OCI-LY7 (cell line): ENCODE measurements at regions not wholly inside any gene's neighbourhood (a gene's known extent, or its start where the extent isn't known, plus 50 kb on each side); places are given as distances from the start of the nearest gene placed in this dataset.

Experiments used
- BruUV-seq: library from RNA; stranded (reverse); fragments of 400-500 nt; replicated peaks from 2 replicates; lab custom pipeline; 2021; lab: Mats Ljungman, UMichigan
- CTCF ChIA-PET: fragments of 300-600 bp; sonication (Branson Sonifier 250); formaldehyde crosslinking; loops from one replicate; lab custom pipeline; 2022; ENCODE audit warnings: antibody characterized with exemption; ENCODE audit not compliant: unreplicated experiment; lab: Charles Lee
- POLR2A ChIA-PET: fragments of 300-600 bp; sonication (Branson Sonifier 250); formaldehyde crosslinking; loops from one replicate; lab custom pipeline; 2022; ENCODE audit warnings: antibody characterized with exemption; lab: Charles Lee
- DNase-seq: peaks from one replicate; pipeline ENCODE4 v3.0.0-alpha.2; 2015; ENCODE audit warnings: low spot score
- H2AFZ ChIP-seq: fragments of 200-600 bp; sonication (generic), shearing (Covaris generic); 2 replicates; pipeline ENCODE4 v1.6.1; 2014; ENCODE audit warnings: mild to moderate bottlenecking, antibody characterized with exemption, low read length, moderate library complexity
- H3K27ac ChIP-seq: fragments of 200-600 bp; sonication (generic); 2 replicates; pipeline ENCODE4 v1.5.1; 2014; ENCODE audit warnings: mixed run types, low read depth, mild to moderate bottlenecking, moderate library complexity, low read length, inconsistent platforms; ENCODE audit not compliant: poor library complexity, severe bottlenecking
- H3K36me3 ChIP-seq: fragments of 200-600 bp; sonication (generic); 2 replicates; pipeline ENCODE4 v1.6.1; 2014; ENCODE audit warnings: mild to moderate bottlenecking, antibody characterized with exemption, low read length, moderate library complexity, mixed read lengths; ENCODE audit not compliant: insufficient read depth
- H3K4me1 ChIP-seq: fragments of 200-600 bp; sonication (generic); 2 replicates; pipeline ENCODE4 v1.5.1; 2014; ENCODE audit warnings: mild to moderate bottlenecking, low read length; ENCODE audit not compliant: insufficient read depth, poor library complexity, severe bottlenecking
- H3K4me2 ChIP-seq: fragments of 200-600 bp; sonication (generic); 2 replicates; pipeline ENCODE4 v1.6.1; 2014; ENCODE audit warnings: mild to moderate bottlenecking, low read length
- H3K4me3 ChIP-seq: fragments of 200-600 bp; sonication (generic); 2 replicates; pipeline ENCODE4 v1.5.1; 2014; ENCODE audit warnings: mild to moderate bottlenecking, low read depth, low read length; ENCODE audit not compliant: poor library complexity, severe bottlenecking
- H3K79me2 ChIP-seq: fragments of 200-600 bp; sonication (generic); 2 replicates; pipeline ENCODE4 v1.6.1; 2016; ENCODE audit warnings: low read depth, mild to moderate bottlenecking, low read length, moderate library complexity, mixed read lengths; ENCODE audit not compliant: insufficient read depth
- H3K9me2 ChIP-seq: fragments of 200-600 bp; sonication (generic); 2 replicates; pipeline ENCODE4 v1.6.1; 2016; ENCODE audit warnings: mild to moderate bottlenecking, low read length, mixed read lengths; ENCODE audit not compliant: insufficient read depth
- H3K9me3 ChIP-seq: fragments of 200-600 bp; sonication (generic); 2 replicates; pipeline ENCODE4 v1.6.1; 2014; ENCODE audit warnings: mild to moderate bottlenecking, mixed run types, low read length, mixed read lengths
- H4K20me1 ChIP-seq: fragments of 200-600 bp; sonication (generic); 2 replicates; pipeline ENCODE4 v1.6.1; 2014; ENCODE audit warnings: mild to moderate bottlenecking, antibody characterized with exemption, low read length, moderate library complexity, mixed read lengths; ENCODE audit not compliant: insufficient read depth
- CTCF ChIP-seq: fragments of 200-600 bp; sonication (generic); conservative IDR thresholded peaks from 2 replicates; pipeline ENCODE4 v1.5.1; 2014; ENCODE audit warnings: mild to moderate bottlenecking, antibody characterized with exemption, low read length, moderate library complexity, mixed read lengths
- EZH2phosphoT487 ChIP-seq: fragments of 200-600 bp; sonication (generic); IDR thresholded peaks from 2 replicates; pipeline ENCODE4 v1.6.1; 2018; ENCODE audit warnings: low read depth, borderline replicate concordance, mild to moderate bottlenecking, mixed run types, antibody characterized with exemption, low read length, moderate library complexity, mixed read lengths
- intact Hi-C: fragments of 100-400 bp; cut with micrococcal nuclease; formaldehyde crosslinking; loops from one replicate; pipeline ENCODE4 v1.10.0; 2022; ENCODE audit not compliant: unreplicated experiment

DNA sequence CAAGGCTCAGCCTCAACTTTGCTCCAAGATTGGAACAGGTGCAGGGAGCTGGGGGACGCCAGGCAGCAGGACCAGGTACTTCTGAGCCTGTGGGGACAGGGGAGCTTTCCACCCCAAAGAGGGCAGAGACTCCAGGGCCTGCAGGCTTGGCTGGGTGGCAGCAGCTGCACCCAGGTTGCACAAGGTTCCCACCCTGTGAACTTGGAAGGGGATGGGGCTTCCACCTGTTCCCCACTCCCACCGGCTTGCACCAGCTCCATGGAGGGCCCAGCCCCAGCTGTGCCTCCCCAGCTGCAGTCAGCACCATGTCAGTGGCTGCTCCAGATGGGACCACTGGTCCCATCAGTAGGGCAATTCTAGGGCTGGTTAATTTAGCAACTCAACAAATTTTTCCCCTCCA, 114.0 kb upstream of the CDKN3 start:
- Histone ChIP-seq H3K4me3 (no peak overlapping the region), H3K36me3 (no peaks in the 10 kb centered on the region), H3K4me2 (no peak overlapping the region), H3K9me3 (no peaks in the 10 kb centered on the region), H3K9me2 (no peaks in the 10 kb centered on the region), H2AFZ (no peak overlapping the region), H3K27ac (no peak overlapping the region), H4K20me1 (no peaks in the 10 kb centered on the region), H3K79me2 (no peaks in the 10 kb centered on the region), H3K4me1 (peaks cover 5% of the 10 kb centered on the region)
- intact Hi-C loops: no loop called here
- TF ChIP-seq CTCF: no peak
- TF ChIP-seq EZH2phosphoT487: no peak
- CTCF ChIA-PET: no interaction called here
- POLR2A ChIA-PET: no interaction called here
- DNase-seq: no peak
- BruUV-seq: no TSS peak

- Histone ChIP-seq H3K79me2 (no peaks in the 10 kb centered on the region), H2AFZ (no peak overlapping the region), H3K4me3 (no peak overlapping the region), H4K20me1 (no peaks in the 10 kb centered on the region), H3K36me3 (no peaks in the 10 kb centered on the region), H3K4me2 (no peak overlapping the region), H3K9me3 (no peaks in the 10 kb centered on the region), H3K9me2 (no peaks in the 10 kb centered on the region), H3K4me1 (no peaks in the 10 kb centered on the region), H3K27ac (no peak overlapping the region)
- no peak for DNase-seq
- BruUV-seq: no TSS peak
- ChIA-PET POLR2A (no interaction called here), CTCF (no interaction called here)
- no peak for TF ChIP-seq EZH2phosphoT487
- no peak for TF ChIP-seq CTCF
- intact Hi-C loops: no loop called here
Observed at GRCh38 chr14:54285030-54285429, 111.8 kb upstream of the CDKN3 start.

DNA sequence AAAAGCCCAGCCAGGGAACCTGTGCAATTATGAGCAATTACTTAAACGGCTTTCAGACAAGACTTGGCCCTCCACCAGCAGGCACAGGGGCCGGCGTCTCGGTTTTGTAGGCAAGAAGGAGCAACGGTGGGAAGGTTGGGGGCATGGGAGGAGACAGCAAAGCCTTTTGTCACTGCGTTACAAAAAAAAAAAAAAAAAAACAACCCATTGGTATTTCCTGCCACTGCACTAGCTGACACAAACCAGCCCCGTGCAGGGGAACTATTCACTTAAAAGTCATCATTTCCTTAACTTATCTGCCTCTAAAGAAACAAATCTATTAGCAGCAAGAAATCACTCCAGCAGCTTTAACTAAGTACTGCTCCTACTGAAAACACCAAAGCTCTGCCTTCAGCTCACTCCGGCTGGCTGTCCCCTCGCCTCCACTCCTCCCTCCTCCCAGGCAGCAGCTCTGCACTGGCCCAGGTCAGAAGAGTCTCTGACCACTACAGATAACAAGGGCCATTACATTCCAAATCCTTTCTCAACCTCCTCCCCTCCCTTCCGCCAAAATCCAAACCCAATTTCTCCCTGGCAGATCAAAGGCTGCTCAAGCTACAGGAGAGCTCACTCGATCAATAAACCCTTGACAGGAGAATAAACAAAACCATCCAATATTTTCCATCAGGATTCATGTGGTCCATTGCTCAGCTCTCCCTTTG, 105.2 kb upstream of the CDKN3 start:
- BruUV-seq: no TSS peak
- POLR2A ChIA-PET: no interaction called here

More for the DNA sequence above, 105.2 kb upstream of the CDKN3 start:
- no peaks in the 10 kb centered on the region for H3K9me2 ChIP-seq
- H3K79me2 ChIP-seq: no peaks in the 10 kb centered on the region
- H3K9me3 ChIP-seq: no peaks in the 10 kb centered on the region
- CTCF ChIA-PET: no interaction called here
- intact Hi-C loops: no loop called here
- no peaks in the 10 kb centered on the region for H4K20me1 ChIP-seq
- no peaks in the 10 kb centered on the region for H3K4me1 ChIP-seq
- H2AFZ ChIP-seq: no peak overlapping the region
- no peak for TF ChIP-seq CTCF
- no peak for DNase-seq
- H3K4me2 ChIP-seq: no peak overlapping the region
- H3K27ac ChIP-seq: no peak overlapping the region
- H3K36me3 ChIP-seq: no peaks in the 10 kb centered on the region
- no peak overlapping the region for H3K4me3 ChIP-seq
